Cardiac fibroblast (primary cell): ENCODE measurements at regions not wholly inside any gene's neighbourhood (a gene's known extent, or its start where the extent isn't known, plus 50 kb on each side); places are given as distances from the start of the nearest gene placed in this dataset.

ENCODE experiments used
- DNase-seq, 2 donors: peaks; one replicate each; pipeline versions ENCODE4 v3.0.0 to v3.0.0-alpha.2; 2010; ENCODE audit warnings: low read depth in 2 of 2
- H3K4me3 ChIP-seq, 2 donors: replicated peaks in 1 of 2; 1 replicate in 1 of 2; 2 replicates in 1 of 2; pipeline ENCODE4 v1.5.1; 2011; ENCODE audit warnings: low read depth in 2 of 2, low read length in 2 of 2, mild to moderate bottlenecking in 2 of 2, moderate library complexity in 1 of 2
- TF ChIP-seq, protein P1 (sequence below): IDR thresholded peaks from one replicate; pipeline ENCODE4 v1.5.1; 2011; ENCODE audit warnings: low read depth, mild to moderate bottlenecking, low read length, inconsistent platforms

DNA sequence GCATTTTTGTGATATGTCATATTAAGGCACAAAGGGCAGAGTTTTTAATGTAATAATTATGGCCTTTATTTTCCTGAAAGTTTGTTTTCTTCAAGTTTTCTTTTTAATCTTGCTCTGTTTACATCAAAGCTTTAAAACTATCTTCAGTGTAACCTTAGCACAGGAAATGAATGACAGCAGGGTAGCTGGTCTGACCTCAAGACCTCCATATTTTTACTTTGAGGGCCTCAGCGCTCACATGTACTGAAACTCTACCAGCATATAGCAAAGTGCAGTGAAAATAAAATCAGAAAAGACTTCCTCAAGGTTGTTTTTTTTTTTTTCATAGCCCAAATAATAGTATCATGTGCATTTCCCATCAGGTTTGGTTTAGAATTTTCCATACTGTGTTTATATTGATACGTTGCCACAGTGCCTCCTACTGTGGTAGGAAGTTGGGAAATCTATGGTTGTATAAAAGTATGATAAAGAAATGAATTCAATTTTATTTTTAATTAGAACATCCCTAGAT lies 163.4 kb downstream of the UBE2E3 start:
- H3K4me3 ChIP-seq: no peak overlapping the region
- no peak for DNase-seq

DNA sequence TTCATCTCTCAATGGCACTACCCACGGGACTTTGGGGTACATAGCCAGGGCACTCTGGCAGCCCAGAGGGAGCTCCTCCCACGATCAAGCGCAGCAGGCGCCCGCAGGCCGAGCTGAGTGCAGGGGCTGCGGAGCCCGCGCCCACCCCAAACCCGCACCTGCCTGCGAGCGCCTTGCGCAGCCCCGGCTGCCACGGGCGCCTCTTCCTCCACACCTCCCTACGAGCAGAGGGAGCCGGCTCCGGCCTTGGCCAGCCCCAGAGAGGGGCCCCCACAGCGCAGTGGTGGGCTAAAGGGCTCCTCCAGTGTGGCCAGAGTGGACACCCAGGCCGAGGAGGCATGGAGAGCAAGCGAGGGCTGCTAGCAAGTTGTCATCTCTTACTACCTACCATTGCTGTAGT lies 165.2 kb downstream of the UBE2E3 start:
- H3K4me3 ChIP-seq: no peak overlapping the region
- DNase-seq: no peak
- TF ChIP-seq, protein P1, sequence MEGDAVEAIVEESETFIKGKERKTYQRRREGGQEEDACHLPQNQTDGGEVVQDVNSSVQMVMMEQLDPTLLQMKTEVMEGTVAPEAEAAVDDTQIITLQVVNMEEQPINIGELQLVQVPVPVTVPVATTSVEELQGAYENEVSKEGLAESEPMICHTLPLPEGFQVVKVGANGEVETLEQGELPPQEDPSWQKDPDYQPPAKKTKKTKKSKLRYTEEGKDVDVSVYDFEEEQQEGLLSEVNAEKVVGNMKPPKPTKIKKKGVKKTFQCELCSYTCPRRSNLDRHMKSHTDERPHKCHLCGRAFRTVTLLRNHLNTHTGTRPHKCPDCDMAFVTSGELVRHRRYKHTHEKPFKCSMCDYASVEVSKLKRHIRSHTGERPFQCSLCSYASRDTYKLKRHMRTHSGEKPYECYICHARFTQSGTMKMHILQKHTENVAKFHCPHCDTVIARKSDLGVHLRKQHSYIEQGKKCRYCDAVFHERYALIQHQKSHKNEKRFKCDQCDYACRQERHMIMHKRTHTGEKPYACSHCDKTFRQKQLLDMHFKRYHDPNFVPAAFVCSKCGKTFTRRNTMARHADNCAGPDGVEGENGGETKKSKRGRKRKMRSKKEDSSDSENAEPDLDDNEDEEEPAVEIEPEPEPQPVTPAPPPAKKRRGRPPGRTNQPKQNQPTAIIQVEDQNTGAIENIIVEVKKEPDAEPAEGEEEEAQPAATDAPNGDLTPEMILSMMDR: no peak

More for the DNA sequence above, 163.4 kb downstream of the UBE2E3 start:
- TF ChIP-seq, protein P1: no peak

DNA sequence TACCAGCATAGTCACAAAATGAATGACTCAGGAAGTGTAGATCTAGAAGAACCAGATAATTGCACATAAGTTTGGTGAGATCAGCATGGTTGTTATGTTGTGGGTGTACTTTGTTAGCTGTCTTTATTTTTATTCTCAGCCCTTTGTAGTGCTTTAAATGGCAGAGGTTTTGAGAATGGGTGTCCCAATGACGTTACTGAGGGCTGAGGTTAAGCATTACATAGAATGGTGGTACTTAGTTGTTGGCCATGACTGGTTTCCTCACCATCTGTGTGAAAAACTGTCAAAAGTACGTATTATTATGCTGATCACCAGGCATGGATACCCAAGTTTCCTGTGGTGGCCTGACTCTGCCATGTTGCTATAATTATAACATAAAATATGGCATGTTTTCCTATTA lies 165.8 kb downstream of the UBE2E3 start:
- TF ChIP-seq, protein P1: no peak
- no peak overlapping the region for H3K4me3 ChIP-seq
- no peak for DNase-seq

DNA sequence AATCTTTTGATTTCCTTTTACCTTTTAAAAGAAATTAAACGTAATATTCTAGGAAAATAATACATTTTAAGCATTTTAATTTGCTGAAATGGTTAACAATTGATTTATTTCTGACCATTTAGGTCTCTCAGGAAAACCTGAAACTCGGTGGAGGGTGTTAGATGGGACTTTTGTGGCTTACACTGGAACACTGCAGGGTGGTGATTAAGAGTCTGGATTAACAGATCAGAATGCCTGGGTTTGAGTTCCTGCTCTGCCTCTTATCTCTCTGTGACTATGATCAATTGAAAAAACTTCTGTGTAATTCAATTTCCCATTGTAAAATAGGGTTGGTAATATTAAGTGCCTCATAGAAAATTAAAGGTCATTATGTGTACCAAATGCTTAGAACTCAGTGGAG lies 168.7 kb downstream of the UBE2E3 start:
- no peak for DNase-seq
- no peak overlapping the region for H3K4me3 ChIP-seq
- TF ChIP-seq, protein P1: no peak

DNA sequence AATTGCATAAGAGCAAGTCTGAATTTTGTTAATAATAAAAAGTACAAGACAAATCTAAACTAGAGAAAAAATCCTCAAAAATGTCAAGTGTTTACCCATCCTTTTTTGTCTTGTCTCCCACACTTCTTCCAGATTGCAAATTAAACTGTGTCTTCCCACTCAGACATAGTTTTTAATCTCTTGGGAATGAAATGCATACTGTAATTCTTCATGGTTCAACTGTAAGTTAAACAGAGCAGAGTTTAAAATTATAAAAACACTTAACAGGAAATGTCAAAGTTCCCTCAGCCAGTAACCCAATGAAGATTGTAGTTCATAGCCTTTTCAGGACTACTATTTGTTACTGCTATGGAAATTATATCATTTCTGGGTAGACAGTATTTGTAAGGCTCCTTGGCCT lies 171.8 kb downstream of the UBE2E3 start:
- TF ChIP-seq, protein P1: no peak
- peak in 1 of 2 donors; percentile 33 for DNase-seq
- H3K4me3 ChIP-seq: no peak overlapping the region

DNA sequence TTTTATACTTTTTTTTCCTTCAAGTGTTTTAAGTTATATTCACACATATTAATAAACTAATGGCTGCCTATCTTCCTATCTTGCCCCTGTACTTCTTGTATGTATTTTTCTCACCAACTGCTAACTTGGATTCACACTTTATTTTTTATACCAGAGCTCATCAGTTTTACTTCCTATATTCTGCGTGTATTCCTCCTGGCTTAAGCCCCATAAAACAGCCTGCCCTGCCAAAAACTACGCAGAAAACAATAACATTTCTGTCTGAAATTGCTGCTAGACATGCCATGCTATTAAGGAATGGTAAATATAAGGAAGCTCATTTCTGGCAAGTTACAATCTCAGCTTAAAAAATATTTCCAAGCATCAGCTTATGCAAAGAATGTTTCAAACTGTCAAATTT lies 172.3 kb downstream of the UBE2E3 start:
- H3K4me3 ChIP-seq: no peak overlapping the region
- TF ChIP-seq, protein P1: no peak
- no peak for DNase-seq

DNA sequence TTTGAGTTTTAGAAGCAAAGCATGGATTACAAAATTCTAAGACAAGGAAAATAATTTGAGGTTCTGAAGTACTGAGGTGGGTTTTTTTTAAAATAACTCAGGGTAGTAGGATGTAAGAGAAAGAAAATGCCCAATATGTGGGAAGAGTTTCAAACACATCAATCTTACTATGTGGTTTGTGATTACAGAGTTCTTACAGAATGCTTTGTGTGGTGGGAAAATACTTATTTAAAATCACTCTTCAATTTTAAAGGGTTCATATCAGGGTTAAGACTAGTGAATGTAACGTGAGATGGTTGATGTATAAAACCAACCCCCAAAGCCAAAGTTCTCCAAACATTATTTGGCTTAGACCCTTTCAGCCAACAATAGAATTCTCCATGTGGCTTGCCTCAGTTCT lies 173.5 kb downstream of the UBE2E3 start:
- no peak for DNase-seq
- H3K4me3 ChIP-seq: no peak overlapping the region
- TF ChIP-seq, protein P1: no peak
